Smooth muscle cell (in vitro differentiated cells): ENCODE measurements at regions not wholly inside any gene's neighbourhood (a gene's known extent, or its start where the extent isn't known, plus 50 kb on each side); places are given as distances from the start of the nearest gene placed in this dataset.

Experiments used
- DNase-seq: peaks from one replicate; lab custom pipeline; 2025; ENCODE audit not compliant: unreplicated experiment; lab: John Stamatoyannopoulos, UW
- H2AFZ ChIP-seq: fragments of 200-600 bp; sonication (generic); 2 replicates; pipeline ENCODE4 v1.6.0; 2016; ENCODE audit warnings: antibody characterized with exemption, low read depth, mild to moderate bottlenecking
- H3F3A ChIP-seq: fragments of 200-600 bp; sonication (generic); 2 replicates; pipeline ENCODE4 v1.6.0; 2017; ENCODE audit warnings: antibody characterized with exemption, low read depth
- H3K27ac ChIP-seq: fragments of 200-600 bp; sonication (generic); 2 replicates; pipeline ENCODE4 v1.5.1; 2016; ENCODE audit warnings: low read depth, mild to moderate bottlenecking
- H3K27me3 ChIP-seq: fragments of 200-600 bp; sonication (generic); 2 replicates; pipeline ENCODE4 v1.6.1; 2016; ENCODE audit warnings: low read depth, mild to moderate bottlenecking
- H3K36me3 ChIP-seq: fragments of 200-600 bp; sonication (generic); 2 replicates; pipeline ENCODE4 v1.5.1; 2016; ENCODE audit warnings: low read depth
- H3K4me1 ChIP-seq: fragments of 200-600 bp; sonication (generic); 2 replicates; pipeline ENCODE4 v1.5.1; 2016; ENCODE audit warnings: low read depth
- H3K4me2 ChIP-seq: fragments of 200-600 bp; sonication (generic); 2 replicates; pipeline ENCODE4 v1.6.0; 2016; ENCODE audit warnings: mild to moderate bottlenecking
- H3K4me3 ChIP-seq: fragments of 200-600 bp; sonication (generic); 2 replicates; pipeline ENCODE4 v1.5.1; 2016; ENCODE audit warnings: mild to moderate bottlenecking
- H3K79me2 ChIP-seq: fragments of 200-600 bp; sonication (generic); 2 replicates; pipeline ENCODE4 v1.6.0; 2016; ENCODE audit warnings: low read depth, mild to moderate bottlenecking
- H3K9ac ChIP-seq: fragments of 200-600 bp; sonication (generic); 2 replicates; pipeline ENCODE4 v1.6.0; 2016; ENCODE audit warnings: low read depth
- H3K9me3 ChIP-seq: fragments of 200-600 bp; sonication (generic); replicated peaks from 2 replicates; pipeline ENCODE4 v1.5.1; 2016; ENCODE audit warnings: low read depth
- H4K20me1 ChIP-seq: fragments of 200-600 bp; sonication (generic); 2 replicates; pipeline ENCODE4 v1.6.0; 2016; ENCODE audit warnings: low read depth
- CTCF ChIP-seq: fragments of 200-600 bp; sonication (generic); IDR thresholded peaks from 2 replicates; pipeline ENCODE4 v1.5.1; 2017; ENCODE audit warnings: borderline replicate concordance, mild to moderate bottlenecking, antibody characterized with exemption; ENCODE audit not compliant: insufficient read depth, poor library complexity, severe bottlenecking
- WGBS: methylation state at CpG from one replicate; pipeline ENCODE4 v1.1.7; 2016; ENCODE audit warnings: low lambda C conversion rate; 5-methylcytosine and 5-hydroxymethylcytosine counted together

GRCh38 chrX:107323786-107324492, 117.5 kb downstream of the DNAAF6 start:
- H3K36me3 ChIP-seq: no peaks in the 10 kb centered on the region
- H2AFZ ChIP-seq: no peak overlapping the region
- WGBS: 92% methylated on average over 21 of the region's 39 CpGs
- no peak for DNase-seq
- H3F3A ChIP-seq: no peaks in the 10 kb centered on the region
- no peak overlapping the region for H3K9ac ChIP-seq
- no peaks in the 10 kb centered on the region for H3K9me3 ChIP-seq
- H4K20me1 ChIP-seq: no peaks in the 10 kb centered on the region
- TF ChIP-seq CTCF: no peak
- no peak overlapping the region for H3K27ac ChIP-seq
- H3K4me2 ChIP-seq: no peak overlapping the region
- no peaks in the 10 kb centered on the region for H3K27me3 ChIP-seq
- H3K4me3 ChIP-seq: no peak overlapping the region
- H3K4me1 ChIP-seq: no peaks in the 10 kb centered on the region
- H3K79me2 ChIP-seq: no peaks in the 10 kb centered on the region

- TF ChIP-seq CTCF: peak; percentile 20
- Histone ChIP-seq H3K36me3 (no peaks in the 10 kb centered on the region), H4K20me1 (no peaks in the 10 kb centered on the region), H2AFZ (no peak overlapping the region), H3K4me1 (no peaks in the 10 kb centered on the region), H3K4me3 (no peak overlapping the region), H3F3A (no peaks in the 10 kb centered on the region), H3K27me3 (no peaks in the 10 kb centered on the region), H3K27ac (no peak overlapping the region), H3K79me2 (no peaks in the 10 kb centered on the region), H3K4me2 (peak overlapping the region; percentile 26), H3K9ac (no peak overlapping the region), H3K9me3 (no peaks in the 10 kb centered on the region)
- DNase-seq: peak; percentile 5
- WGBS: 58% methylated on average over 23 of the region's 23 CpGs
These were observed 118.3 kb downstream of the DNAAF6 start for GRCh38 chrX:107324493-107325310.

GRCh38 chrX:107325467-107325866, 119.1 kb downstream of the DNAAF6 start:
- H3F3A ChIP-seq: no peaks in the 10 kb centered on the region
- H3K36me3 ChIP-seq: no peaks in the 10 kb centered on the region
- TF ChIP-seq CTCF: no peak
- no peaks in the 10 kb centered on the region for H3K9me3 ChIP-seq
- no peaks in the 10 kb centered on the region for H4K20me1 ChIP-seq
- H3K79me2 ChIP-seq: no peaks in the 10 kb centered on the region
- no peak for DNase-seq
- no peaks in the 10 kb centered on the region for H3K27me3 ChIP-seq
- H3K4me3 ChIP-seq: no peak overlapping the region
- no peak overlapping the region for H2AFZ ChIP-seq
- WGBS: 81% methylated on average over 9 of the region's 9 CpGs
- H3K4me1 ChIP-seq: no peaks in the 10 kb centered on the region
- no peak overlapping the region for H3K27ac ChIP-seq
- no peak overlapping the region for H3K9ac ChIP-seq
- no peak overlapping the region for H3K4me2 ChIP-seq
